ENCODE measurements at regions not wholly inside any gene's neighbourhood (a gene's known extent, or its start where the extent isn't known, plus 50 kb on each side); places are given as distances from the start of the nearest gene placed in this dataset.

DNA sequence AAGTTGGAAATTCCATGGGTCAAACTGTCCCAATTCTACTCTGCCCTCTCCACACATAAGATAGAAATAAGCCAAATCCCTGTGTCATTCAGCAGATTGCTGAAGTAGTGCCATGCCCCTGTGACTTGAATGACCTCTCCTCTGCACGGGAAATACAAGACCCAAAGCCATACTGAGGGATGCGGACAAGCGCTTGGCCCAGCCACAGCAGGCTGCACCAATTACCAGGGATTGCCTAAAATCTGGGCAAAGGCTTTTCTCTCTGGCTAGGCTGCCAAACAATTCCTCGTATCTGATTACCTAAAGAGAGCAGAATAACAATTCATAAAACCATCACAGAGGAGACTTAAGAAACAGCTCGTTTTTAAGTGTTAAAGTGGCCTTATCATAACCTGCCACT is 421.8 kb upstream of the JARID2 start:
- TF ChIP-seq TAF1 (IDR thresholded peaks at IDR 0.05; ENCODE audit: borderline replicate concordance, insufficient read depth, low read length) (no peak), POLR2AphosphoS5 (IDR thresholded peaks at IDR 0.05; ENCODE audit: low read depth, low read length) (no peak)
